AG08395 (cell line): ENCODE measurements at regions not wholly inside any gene's neighbourhood (a gene's known extent, or its start where the extent isn't known, plus 50 kb on each side); places are given as distances from the start of the nearest gene placed in this dataset.

Experiments
- DNase-seq: peaks from one replicate; pipeline ENCODE4 v3.0.0; 2012; ENCODE audit warnings: mixed read lengths, low spot score

DNA sequence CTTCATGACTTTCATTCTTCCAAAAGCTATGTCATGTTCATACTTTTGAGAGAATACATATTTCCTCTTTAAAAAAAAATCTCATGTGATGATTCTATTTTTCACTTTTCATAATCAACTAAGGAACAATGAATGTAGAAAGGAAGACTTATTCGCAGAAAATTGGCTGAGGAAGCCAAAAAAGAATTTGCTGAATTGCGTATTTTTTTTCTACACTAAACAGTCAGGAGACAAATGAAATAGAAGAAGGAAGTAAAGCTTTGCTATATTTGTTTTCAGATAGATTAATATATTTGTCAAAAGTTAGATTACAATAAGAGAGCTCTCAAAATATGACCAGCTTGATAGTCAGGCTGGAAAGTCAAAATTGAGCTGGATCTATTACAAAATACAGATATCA is 504.2 kb downstream of the ANXA1 start:
- DNase-seq = no peak

DNA sequence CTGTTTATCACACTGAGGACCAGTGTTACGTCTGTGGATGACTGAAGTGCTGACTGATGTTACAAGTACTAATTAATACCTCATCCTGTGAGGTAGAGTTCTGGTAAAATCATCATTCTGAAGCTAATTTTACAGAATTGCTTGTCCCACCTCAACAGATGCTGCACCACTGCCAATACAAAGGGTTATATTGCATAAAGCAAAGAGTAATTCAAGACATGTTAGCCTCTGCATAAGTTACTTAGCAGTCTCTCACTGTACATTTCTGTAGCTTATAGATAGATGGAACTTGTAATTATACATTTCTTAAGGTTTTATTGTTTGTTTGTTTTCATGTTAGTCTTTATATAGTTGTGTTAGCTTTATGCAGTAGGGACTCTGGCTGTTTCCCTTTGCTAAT is 513.6 kb downstream of the ANXA1 start:
- DNase-seq = no peak

DNA sequence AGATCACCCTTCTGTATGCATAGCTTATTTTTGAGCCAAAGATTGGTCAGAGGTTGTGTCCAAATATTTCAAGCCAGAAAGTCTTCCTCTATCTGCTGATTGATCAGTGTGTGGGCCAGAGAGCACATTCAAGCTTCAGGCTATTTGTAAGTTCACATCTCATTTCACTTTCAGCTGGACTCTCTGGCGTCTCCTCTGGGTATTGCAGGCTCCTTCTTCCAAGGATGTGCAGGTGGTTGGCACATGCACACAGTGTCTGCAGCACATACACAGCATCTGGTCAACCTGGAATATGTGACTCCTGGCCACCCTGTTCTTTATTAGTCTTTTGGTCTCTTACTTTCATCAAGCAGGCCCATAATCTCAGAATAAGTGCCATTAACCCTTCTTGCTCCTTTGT is 516.1 kb downstream of the ANXA1 start:
- no peak for DNase-seq

DNA sequence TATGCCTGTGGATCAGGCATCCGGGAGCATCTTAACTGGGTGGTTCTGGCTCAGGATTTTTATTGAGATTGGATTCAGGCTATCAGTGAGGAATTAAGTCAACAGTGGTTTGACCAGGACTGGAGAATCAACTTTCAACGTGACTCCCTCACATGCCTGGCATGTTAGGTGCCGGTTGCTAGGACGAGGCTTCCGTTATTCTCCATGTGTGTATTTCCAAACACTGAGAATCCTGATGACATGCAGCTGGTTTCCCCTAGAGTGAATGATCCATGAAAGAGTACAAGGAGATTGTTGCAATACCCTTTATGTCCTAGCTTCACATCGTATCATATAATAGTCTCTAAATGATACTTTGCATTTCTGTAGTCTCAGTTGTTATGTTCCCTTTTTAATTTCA is 529.2 kb downstream of the ANXA1 start:
- DNase-seq = no peak

DNA sequence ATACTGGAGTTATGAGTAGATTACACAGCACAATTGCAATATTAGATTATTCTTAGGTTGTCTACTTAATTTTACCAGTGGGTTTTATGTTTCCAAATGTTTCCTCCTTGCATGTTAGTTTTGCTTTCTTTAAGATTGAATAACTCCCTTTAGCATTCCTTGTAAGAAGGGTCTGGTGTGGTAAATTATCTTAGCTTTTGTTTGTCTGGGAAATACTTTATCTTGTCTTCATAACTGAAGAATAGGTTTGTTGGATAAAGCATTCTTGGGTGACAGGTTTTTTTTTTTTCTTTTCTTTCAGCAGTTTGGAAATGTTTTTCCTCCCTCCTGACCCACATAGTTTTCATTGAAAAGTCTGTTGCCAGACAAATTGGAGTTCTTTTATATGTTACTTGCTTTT is 531.1 kb downstream of the ANXA1 start:
- DNase-seq = no peak

DNA sequence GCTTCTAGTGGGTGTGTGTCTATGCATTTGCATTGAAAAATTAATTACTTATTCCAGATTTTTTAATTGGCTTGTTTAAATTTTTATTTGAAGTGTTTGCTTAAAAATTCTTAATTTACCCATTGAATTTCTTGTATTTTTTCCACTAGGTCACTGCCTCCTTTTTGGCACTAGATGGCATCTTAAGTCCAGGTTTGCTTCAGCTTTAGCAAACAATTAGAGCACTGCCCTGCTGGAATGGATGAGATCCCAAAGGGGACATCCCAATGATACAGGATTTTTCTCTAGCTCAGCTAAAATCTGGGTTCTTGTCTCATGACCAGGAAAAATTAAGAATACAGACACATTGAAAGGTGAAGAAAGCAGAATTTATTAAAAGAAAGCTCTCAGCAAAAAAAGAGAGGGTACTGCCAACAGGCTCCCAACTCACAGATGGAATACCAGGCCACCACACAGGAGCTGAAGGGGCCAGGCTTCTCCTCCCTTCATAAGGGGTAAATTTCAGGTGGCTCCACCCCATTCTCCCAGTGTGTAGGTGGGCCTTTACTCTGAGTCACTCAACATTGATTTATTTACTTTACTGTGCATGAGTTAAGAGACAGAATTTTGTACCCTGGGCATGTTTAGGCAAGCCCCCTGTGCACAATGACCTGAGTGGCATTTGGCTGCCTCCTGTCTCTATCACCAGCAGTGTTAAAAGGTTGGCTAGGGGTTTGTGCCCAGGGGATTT is 532.4 kb downstream of the ANXA1 start:
- DNase-seq = peak; percentile 13

DNA sequence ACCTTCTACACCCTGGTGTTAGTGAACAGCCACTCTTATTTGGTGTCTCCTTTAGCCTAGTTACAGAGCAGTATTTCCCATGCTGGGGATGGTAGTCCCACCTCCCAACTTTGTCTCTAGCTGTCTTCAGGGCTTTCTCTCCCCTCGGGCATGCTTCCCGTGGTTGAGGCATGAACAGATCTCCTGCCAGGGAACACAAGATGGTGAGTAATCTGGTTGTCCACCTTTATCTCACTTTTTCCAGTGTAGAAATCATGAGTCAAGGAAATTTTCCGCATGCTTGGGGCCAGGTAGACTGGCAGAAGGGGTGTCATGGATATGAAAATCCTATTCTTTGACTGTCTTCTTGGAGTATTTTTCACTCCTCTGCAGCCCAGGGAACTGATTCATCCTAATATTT is 532.9 kb downstream of the ANXA1 start:
- DNase-seq = no peak

DNA sequence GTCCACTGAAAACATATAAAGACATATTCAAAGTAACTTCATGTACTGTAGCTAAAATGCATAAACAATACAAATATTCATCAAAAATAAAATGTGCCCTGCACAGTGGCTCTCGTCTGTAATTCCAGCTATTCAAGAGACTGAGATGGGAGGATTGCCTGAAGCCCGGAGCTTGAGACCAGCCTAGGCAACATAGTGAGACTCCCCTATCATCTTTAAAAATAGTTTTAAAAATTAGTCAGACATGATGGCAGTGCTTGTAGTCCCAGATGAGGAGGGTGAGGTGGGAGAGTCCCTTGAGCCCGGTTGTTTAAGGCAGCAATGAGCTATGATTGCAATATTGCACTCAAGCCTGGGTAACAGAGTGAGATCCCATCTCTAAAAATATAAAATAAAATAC is 534.1 kb downstream of the ANXA1 start:
- DNase-seq = no peak

DNA sequence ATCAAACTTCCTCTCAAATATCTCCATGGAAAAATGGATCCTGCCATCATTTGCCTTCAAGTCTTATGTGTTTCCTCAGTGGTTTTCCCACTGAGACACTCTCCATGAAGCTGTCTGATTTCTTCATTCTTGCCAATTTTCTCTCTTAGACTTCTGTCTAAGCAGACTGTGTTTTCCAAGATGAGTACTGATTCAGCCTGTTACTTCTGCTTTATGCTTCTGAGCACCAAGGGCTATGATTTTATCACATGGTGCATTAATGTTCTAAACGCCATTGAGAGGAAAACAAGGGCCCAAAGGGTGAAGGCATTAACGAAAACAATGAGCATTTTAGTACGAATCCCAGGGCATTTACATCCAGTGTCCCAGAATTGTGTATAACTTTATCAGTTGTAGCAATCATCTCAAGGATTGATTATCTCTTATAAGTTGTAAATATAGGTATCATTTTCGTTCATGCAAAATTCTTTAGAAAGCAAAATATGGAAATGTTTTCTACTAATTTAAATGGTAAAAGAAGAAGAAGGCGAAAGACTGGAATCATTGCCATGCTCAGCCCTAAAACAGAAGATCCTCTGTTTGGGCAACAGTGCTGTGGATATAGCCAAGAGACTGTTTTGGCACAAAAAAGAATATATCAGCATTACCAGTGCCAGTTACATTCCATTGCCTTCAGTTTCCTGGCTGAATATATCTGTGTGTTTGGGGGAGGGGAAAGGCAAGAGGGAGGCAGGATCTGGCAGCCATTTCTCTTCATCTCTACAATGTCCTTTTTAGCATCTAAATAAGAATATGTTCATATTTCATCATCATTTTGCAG is 537.6 kb downstream of the ANXA1 start:
- no peak for DNase-seq

DNA sequence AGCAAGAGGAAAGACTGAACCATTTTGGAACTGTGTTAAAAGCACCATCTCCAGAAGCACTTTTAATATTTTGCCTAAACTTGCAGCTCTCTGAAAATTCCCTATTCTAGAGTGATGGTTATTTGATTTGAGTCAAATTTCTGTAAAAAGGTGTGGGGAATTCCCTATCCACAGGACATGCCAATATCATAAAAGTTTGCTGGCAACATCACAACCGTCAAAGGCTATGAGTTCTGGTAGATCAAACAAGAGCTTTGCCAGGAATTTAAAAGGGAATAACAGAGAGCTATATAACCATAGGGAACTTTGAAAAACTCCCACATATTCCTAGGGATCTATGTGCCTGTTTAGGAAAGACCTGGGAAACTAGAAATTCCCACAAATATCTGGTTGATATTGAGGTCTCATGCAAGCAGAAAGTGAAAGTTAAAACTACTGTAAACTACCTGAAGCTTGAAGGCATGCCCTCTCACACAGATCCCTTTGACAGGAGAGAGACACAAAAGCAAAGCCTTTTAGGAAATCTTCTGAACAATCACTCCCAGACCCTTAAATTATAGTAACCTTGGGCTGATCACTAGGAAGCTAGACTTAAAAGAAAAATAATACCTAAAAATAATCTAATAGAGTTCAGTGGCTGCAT is 549.9 kb downstream of the ANXA1 start:
- no peak for DNase-seq

DNA sequence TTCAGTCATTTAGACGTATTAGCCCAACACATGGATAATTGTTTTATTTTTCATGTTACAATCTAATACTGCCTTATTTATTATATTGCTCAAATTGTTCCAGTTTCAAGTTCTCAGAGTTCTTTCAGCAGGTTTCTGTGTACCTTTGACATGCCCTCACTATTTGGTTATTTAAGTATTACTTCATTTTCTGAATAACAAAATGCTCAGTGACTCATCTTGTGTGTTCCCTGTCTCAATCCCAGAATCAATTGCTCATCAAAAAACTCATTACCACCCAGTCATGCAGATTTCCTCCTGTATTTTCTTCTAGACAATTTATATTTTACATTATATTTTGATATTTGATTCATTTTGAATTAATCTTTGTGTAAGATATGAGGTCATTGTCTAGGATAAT is 562.6 kb downstream of the ANXA1 start:
- no peak for DNase-seq

DNA sequence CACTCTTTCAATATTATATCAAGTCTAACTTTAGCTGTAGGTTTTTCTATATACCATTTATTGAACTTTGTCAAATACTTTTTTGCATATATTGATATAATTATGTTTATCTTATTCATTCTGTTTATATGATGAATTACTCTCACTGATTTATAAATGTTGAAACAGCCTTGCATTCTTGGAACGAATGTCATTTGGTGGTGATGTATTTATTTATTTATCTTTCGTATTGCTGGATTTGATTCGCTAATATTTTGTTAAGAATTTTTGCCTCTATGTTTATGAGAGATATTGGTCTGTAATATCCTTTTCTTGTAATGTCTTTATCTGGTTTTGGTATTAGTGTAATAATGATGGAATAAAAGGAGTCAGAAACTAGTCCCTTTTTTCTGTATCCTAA is 563.9 kb downstream of the ANXA1 start:
- DNase-seq = no peak

DNA sequence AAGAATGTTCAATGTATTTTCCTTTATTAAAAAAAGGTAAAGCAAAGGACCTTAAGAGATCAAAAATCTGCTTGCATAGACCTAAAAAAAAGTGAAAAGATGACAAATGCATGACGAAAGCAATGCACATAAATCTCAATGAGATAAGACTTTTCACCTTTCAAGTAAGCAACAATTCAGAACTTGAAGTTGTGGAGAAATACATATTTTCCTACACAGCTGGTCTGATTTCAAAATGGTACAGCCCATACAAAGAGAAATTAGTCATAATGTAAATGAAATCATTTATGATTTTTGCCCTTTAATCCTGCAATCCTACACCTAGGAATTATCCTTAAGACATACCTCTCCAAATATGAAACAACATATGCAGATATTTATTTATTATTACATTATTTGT is 568.0 kb downstream of the ANXA1 start:
- no peak for DNase-seq

DNA sequence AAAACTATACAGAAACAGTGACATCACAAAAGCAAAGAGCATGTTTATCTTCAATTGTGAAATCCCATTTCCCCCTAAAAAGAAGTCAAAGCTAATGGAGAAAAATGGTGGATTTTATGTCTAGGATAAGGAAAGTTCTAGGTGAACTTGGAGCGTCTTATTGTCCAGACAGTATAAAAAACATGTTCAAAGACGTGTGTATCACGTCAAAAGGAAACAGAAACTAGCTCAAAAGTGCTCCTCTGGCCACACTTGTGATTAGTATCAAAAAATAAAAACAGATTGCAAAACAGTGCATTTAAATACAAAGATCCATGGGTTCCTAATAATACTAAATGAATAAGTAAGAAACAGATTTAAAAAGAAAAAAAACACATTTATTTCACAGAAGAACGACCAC is 568.9 kb downstream of the ANXA1 start:
- DNase-seq = no peak

DNA sequence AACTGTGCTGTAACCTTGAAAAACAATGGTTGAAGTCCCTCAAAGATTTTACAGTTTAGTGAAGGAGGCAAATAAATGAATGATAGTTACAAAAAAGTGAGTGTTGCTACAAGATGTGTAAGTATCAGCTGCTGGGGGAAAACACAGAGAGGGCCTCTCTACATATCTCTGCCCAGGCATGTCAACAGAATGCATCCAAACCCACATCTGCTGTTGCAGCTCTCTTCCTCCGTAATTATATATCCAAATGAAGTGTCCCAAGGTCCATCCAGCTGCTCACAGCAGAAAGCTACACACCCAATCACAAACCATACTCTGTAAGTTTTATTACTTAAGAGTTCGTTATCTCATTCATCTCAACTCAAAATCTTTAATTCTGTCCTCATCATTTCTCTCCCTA is 584.6 kb downstream of the ANXA1 start:
- DNase-seq = no peak

DNA sequence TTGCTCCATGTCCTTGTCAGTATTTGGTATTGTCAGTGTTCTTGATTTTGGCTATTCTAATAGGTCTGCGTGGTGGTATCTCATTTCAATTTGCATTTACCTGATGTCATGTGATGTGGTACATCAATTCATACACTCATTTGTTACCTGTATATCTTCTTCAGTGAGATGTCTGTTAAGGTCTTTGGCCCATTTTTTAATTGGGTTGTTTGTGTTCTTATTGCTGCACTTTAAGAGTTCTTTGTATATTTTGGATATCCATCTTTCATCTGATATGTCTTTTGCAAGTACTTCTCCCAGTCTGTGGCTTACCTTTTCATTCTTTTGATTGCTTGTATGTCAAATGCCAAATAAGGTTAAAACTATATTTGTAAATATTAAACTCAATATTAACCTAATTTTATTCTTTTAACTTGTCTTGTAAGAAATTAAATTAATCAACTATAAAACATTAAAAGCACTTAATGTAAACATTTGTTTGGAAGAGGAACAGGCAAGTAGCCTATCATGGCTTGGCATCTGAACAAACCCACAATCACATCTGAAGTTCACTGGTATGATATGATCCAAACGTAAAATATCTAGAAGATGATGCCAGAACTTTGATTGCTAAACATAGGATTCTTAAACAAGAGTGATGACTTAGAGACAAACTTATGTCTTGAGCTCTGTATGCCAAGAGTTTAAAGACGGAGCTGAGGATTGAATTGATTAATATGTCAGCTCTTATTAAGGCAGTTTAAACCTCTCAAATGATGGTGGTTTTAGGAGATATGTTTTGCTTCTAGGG is 587.3 kb downstream of the ANXA1 start:
- no peak for DNase-seq

DNA sequence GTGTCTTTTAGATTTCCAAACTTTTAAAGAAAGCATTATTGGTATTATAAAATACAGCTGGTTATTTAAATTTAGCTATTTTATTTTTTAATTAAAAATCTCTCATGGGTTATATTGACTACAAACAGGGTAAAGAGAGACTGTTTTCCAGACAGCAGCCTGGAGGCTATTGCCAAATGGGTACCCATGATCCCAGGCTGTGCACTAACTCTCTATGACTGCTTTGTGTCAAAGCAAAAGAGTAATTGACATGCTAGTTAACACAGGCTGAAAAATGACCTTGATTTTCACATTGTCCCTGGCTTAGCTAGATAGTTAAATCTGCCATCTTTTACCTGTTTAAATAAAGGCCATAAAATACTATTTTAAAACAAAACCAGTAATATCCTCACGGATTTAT is 589.7 kb downstream of the ANXA1 start:
- DNase-seq = no peak

DNA sequence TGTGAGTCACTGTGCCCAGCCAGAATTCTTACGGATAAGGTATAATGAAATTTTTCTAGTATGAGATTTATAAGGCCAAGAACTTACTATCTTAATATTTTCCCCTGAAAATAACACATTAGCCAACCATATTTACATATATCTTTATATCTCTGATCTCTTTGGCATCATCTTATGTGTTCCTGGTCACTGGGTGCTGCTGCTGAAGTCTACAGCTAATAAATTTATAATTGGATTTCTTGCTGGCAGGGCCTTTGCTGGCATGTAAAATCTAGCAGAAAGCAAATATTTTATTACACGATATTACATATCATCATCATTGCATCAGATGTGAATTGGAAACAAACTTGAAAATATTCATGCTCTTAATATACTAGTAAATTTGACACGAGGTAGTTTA is 590.7 kb downstream of the ANXA1 start:
- DNase-seq = no peak

DNA sequence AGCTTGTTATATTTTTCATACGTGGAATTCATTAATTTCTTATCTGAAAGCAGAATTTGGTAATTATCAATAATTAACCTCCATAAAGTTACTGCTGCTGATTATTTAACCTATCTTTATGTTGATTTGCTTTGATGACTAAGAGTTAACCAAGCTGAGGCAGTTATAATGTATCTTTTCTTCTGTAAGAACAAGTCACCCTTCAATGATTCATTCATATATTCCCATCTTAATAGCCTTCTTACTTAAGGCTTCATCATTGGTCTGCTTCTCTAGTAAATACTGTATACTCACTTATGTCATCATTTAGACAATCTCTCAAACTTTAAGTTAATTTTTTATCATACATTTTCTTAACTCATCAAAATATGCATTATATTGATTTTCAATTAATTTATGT is 592.2 kb downstream of the ANXA1 start:
- DNase-seq = no peak

DNA sequence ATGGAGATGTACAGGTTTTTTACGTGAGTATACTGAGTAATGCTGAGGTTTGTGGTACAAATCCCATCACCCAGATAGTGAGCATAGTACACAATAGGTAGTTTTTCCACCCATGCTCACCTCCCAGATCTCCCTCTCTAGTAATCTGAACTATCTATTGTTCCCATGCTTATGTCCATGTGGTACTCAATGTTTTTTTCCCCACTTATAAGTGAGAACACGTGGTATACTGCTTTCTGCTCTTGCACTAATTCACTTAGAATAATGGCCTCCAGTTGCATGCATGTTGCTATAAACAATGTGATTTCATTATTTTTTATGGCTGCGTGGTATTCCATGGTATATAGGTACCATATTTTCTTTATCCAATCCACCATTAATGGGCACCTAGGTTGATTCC is 593.9 kb downstream of the ANXA1 start:
- DNase-seq = no peak

DNA sequence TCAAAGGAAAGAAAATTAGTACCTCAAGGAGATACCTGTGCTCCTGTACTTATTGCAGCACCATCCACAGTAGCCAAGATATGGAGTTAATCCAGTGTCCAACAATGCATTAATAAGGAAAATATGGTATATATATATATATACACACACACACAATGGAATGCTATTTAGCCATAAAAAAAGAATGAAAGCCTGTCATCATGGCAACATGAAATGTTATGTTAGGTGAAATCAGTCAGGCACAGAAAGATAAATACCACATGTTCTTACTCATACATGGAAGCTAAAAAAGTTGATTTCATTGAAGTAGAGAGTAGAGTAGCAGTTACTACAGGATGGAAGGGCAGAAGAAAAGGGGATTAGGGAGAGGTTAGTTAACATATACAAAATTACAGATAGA is 601.5 kb downstream of the ANXA1 start:
- no peak for DNase-seq

DNA sequence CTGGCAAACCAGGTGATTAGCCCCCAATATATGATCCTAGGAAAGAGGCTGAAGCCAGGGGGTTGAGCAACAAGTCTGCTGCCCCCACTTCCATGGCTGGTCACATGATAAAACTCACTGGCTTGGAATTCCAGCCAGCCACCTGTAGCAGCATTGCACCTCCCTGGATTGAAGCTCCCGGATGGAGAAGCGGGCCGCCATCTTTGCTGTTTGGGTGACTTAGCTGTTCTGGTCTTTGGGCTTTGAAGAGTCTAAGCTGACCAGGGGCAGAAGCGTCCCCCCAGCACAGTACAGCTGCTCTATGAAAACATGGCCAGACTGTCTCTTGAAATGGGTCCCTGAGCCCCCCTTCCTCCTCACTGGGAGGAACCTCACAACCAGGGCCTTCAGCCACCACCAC is 610.2 kb downstream of the ANXA1 start:
- no peak for DNase-seq

DNA sequence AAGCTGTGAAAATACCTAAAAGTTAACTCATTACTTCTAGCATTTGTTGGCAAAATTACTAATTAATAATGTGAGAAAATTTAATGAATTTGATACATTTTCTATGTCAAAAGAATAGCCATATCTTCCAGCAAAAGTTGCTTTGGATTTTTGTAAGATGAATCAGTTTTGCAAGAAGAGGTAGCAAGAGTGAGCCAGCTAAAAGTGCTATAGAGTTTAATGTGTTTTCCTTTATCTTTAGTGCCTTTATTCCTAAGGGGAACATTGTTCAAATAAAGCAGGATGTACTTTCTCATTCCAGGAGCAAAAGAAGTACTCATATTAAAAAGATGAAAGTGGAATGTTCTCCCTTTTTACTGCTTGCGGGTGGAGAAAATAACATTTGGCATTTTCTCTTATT is 622.2 kb downstream of the ANXA1 start:
- no peak for DNase-seq
